ENCODE measurements at regions not wholly inside any gene's neighbourhood (a gene's known extent, or its start where the extent isn't known, plus 50 kb on each side); places are given as distances from the start of the nearest gene placed in this dataset.

DNA sequence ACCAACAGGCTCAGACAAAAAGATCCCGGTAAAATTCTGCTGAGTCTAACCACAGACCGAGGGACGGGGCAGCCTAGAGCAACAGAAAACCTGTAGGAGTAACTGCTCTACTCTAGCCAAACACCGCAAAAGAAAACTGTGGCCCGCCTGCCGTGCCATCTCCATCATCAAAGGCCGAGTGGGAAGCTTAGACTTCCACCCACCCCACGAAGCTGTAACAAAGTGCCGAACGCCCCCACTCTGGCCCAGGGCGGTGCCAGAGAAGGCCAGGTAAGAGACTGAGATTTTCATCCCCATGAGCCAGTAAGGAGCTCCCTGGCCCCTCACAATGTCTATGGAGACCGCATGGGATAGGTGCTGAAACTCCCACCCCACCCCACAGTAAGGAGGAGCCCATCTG is 231.9 kb upstream of the COX10 start:
- Histone ChIP-seq H3K4me3 (ENCODE audit: low read length) (no peak overlapping the region), H3K79me2 (ENCODE audit: low read length) (no peaks in the 10 kb centered on the region), H3K9ac (ENCODE audit: low read length) (no peak overlapping the region), H3K9me2 (replicated peaks; ENCODE audit: insufficient read depth, low read length) (no peaks in the 10 kb centered on the region), H3F3A (ENCODE audit: insufficient read depth, low read length) (no peaks in the 10 kb centered on the region), H3K36me3 (replicated peaks; ENCODE audit: insufficient read depth, low read length) (no peaks in the 10 kb centered on the region), H3K9me3 (replicated peaks; ENCODE audit: insufficient read depth, low read length) (no peaks in the 10 kb centered on the region), H3K4me2 (ENCODE audit: low read depth, low read length) (no peak overlapping the region), H4K20me1 (ENCODE audit: insufficient read depth, low read length) (no peaks in the 10 kb centered on the region), H2AFZ (ENCODE audit: low read length) (no peak overlapping the region), H3K4me1 (ENCODE audit: low read length) (no peaks in the 10 kb centered on the region), H3K27me3 (replicated peaks; ENCODE audit: insufficient read depth, low read length) (no peaks in the 10 kb centered on the region), H3K27ac (ENCODE audit: low read length) (no peak overlapping the region)
- TF ChIP-seq EZH2 (optimal IDR thresholded peaks at IDR 0.05; ENCODE audit: low read depth, low read length), result no peak
- TF ChIP-seq, protein P1, sequence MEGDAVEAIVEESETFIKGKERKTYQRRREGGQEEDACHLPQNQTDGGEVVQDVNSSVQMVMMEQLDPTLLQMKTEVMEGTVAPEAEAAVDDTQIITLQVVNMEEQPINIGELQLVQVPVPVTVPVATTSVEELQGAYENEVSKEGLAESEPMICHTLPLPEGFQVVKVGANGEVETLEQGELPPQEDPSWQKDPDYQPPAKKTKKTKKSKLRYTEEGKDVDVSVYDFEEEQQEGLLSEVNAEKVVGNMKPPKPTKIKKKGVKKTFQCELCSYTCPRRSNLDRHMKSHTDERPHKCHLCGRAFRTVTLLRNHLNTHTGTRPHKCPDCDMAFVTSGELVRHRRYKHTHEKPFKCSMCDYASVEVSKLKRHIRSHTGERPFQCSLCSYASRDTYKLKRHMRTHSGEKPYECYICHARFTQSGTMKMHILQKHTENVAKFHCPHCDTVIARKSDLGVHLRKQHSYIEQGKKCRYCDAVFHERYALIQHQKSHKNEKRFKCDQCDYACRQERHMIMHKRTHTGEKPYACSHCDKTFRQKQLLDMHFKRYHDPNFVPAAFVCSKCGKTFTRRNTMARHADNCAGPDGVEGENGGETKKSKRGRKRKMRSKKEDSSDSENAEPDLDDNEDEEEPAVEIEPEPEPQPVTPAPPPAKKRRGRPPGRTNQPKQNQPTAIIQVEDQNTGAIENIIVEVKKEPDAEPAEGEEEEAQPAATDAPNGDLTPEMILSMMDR (IDR thresholded peaks at IDR 0.05; ENCODE audit: low read length), result no peak
- TF ChIP-seq EZH2phosphoT487 (IDR thresholded peaks at IDR 0.05; ENCODE audit: low read length), result no peak
- no peak for DNase-seq

DNA sequence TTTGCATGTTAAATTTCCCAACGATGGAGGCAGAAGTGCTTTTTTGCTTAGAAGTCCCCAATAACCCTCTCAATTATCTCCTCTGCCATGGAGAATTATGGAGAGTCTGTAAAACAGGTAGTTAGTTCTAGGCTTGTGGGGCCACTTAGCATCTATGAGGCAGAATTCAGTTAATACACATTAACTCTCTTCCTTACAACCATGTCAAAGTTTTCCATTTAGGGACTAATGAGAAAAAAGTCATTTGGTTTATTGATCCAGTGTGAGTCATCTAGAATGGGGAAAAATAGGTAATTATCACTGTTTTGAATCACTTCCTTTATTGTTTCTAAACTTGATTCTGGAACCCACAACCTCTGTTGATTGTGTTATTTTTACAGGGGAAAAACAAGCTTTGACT is 229.1 kb upstream of the COX10 start:
- Histone ChIP-seq H3K36me3 (replicated peaks; ENCODE audit: insufficient read depth, low read length) (no peaks in the 10 kb centered on the region), H3K9me3 (replicated peaks; ENCODE audit: insufficient read depth, low read length) (no peaks in the 10 kb centered on the region), H3K27ac (ENCODE audit: low read length) (no peak overlapping the region), H3K4me1 (ENCODE audit: low read length) (no peaks in the 10 kb centered on the region), H3K4me2 (ENCODE audit: low read depth, low read length) (no peak overlapping the region), H3K4me3 (ENCODE audit: low read length) (no peak overlapping the region), H3K79me2 (ENCODE audit: low read length) (no peaks in the 10 kb centered on the region), H3F3A (ENCODE audit: insufficient read depth, low read length) (no peaks in the 10 kb centered on the region), H4K20me1 (ENCODE audit: insufficient read depth, low read length) (no peaks in the 10 kb centered on the region), H2AFZ (ENCODE audit: low read length) (no peak overlapping the region), H3K9me2 (replicated peaks; ENCODE audit: insufficient read depth, low read length) (no peaks in the 10 kb centered on the region), H3K27me3 (replicated peaks; ENCODE audit: insufficient read depth, low read length) (no peaks in the 10 kb centered on the region), H3K9ac (ENCODE audit: low read length) (no peak overlapping the region)
- no peak for DNase-seq
- TF ChIP-seq EZH2phosphoT487 (IDR thresholded peaks at IDR 0.05; ENCODE audit: low read length) (no peak), EZH2 (optimal IDR thresholded peaks at IDR 0.05; ENCODE audit: low read depth, low read length) (no peak)
- TF ChIP-seq, protein P1 (IDR thresholded peaks at IDR 0.05; ENCODE audit: low read length), result no peak

DNA sequence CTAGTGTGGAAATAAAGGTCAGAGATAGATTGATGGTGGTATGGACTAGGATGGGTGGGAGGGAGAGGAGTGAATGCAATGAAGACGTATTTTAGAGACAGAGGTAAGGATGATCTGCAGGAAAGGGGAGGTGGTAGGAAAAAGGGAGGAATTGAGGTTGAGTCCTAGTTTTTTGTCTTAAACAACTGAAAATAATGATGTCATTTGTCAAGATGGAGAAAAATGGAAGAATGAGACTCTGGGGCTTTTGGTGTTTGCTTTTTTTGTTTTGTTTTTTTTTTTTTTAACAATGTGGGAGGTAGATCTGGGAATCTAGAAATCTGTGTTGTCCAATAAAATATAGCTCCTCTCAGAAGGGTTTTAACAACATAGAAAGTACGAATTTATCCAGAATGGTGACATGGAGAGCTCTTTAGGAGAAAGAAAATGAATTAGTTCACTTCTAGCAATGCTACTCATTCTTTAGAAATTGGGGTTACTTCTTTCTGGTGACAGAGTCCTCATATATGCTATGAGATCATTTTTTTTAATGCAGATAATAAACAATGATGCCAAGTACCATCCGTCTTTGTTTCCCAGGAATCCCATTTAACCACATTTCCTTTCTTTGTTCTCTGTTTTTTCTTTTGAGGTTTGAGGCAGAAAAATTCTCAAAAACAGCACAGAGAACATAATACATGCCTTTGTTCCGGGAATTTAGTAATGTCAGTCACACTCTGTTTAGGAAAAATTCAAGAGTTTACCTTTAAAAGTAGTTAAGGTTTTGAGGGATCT is 225.3 kb upstream of the COX10 start:
- H3K27me3 ChIP-seq (replicated peaks; ENCODE audit: insufficient read depth, low read length), result no peaks in the 10 kb centered on the region
- H3K4me2 ChIP-seq (ENCODE audit: low read depth, low read length), result no peak overlapping the region
- H3K27ac ChIP-seq (ENCODE audit: low read length), result no peak overlapping the region
- no peaks in the 10 kb centered on the region for H3K36me3 ChIP-seq (replicated peaks; ENCODE audit: insufficient read depth, low read length)
- H2AFZ ChIP-seq (ENCODE audit: low read length), result no peak overlapping the region
- H3K4me3 ChIP-seq (ENCODE audit: low read length), result no peak overlapping the region
- no peaks in the 10 kb centered on the region for H3K4me1 ChIP-seq (ENCODE audit: low read length)
- H3K9me2 ChIP-seq (replicated peaks; ENCODE audit: insufficient read depth, low read length), result 0 out of 2 replicates have a peak, but pooled peaks cover 3% of the 10 kb centered on the region
- H3K9ac ChIP-seq (ENCODE audit: low read length), result no peak overlapping the region
- H3F3A ChIP-seq (ENCODE audit: insufficient read depth, low read length), result no peaks in the 10 kb centered on the region
- no peak for DNase-seq
- H4K20me1 ChIP-seq (ENCODE audit: insufficient read depth, low read length), result no peaks in the 10 kb centered on the region
- no peaks in the 10 kb centered on the region for H3K79me2 ChIP-seq (ENCODE audit: low read length)
- no peaks in the 10 kb centered on the region for H3K9me3 ChIP-seq (replicated peaks; ENCODE audit: insufficient read depth, low read length)
- no peak for TF ChIP-seq EZH2 (optimal IDR thresholded peaks at IDR 0.05; ENCODE audit: low read depth, low read length)
- TF ChIP-seq, protein P1 (IDR thresholded peaks at IDR 0.05; ENCODE audit: low read length), result no peak
- no peak for TF ChIP-seq EZH2phosphoT487 (IDR thresholded peaks at IDR 0.05; ENCODE audit: low read length)
